Astrocyte (in vitro differentiated cells and primary cell): ENCODE measurements at regions not wholly inside any gene's neighbourhood (a gene's known extent, or its start where the extent isn't known, plus 50 kb on each side); places are given as distances from the start of the nearest gene placed in this dataset.

Source experiments
- DNase-seq: peaks from one replicate; pipeline ENCODE4 v3.0.0-alpha.2; 2010; ENCODE audit warnings: low read depth
- FAIRE-seq: peaks from 2 replicates; lab custom pipeline; 2011; peaks lifted over from hg19 to GRCh38; lab: Jason Lieb, UNC
- H2AFZ ChIP-seq: 2 replicates; pipeline ENCODE4 v1.6.0; 2012; ENCODE audit warnings: low read depth, low read length, inconsistent platforms
- H3K27ac ChIP-seq: 2 replicates; pipeline ENCODE4 v1.5.1; 2011; ENCODE audit warnings: low read depth, low read length, inconsistent platforms
- H3K27me3 ChIP-seq: 2 replicates; pipeline ENCODE4 v1.6.0; 2011; ENCODE audit warnings: low read length, inconsistent platforms; ENCODE audit not compliant: insufficient read depth
- H3K36me3 ChIP-seq: 2 replicates; pipeline ENCODE4 v1.5.1; 2011; ENCODE audit warnings: low read length, inconsistent platforms; ENCODE audit not compliant: insufficient read depth
- H3K4me1 ChIP-seq: 2 replicates; pipeline ENCODE4 v1.5.1; 2011; ENCODE audit warnings: low read length, inconsistent platforms; ENCODE audit not compliant: insufficient read depth
- H3K4me2 ChIP-seq: 2 replicates; pipeline ENCODE4 v1.6.0; 2012; ENCODE audit warnings: low read length, inconsistent platforms
- H3K4me3 ChIP-seq: 2 replicates; pipeline ENCODE4 v1.5.1; 2011; ENCODE audit warnings: low read depth, mild to moderate bottlenecking, low read length, inconsistent platforms; ENCODE audit not compliant: insufficient read depth
- H3K79me2 ChIP-seq: 2 replicates; pipeline ENCODE4 v1.6.0; 2012; ENCODE audit warnings: mild to moderate bottlenecking, low read length, inconsistent platforms; ENCODE audit not compliant: insufficient read depth
- H3K9ac ChIP-seq: 2 replicates; pipeline ENCODE4 v1.6.0; 2012; ENCODE audit warnings: mild to moderate bottlenecking, low read length, inconsistent platforms
- H3K9me3 ChIP-seq: 2 replicates; pipeline ENCODE4 v1.5.1; 2012; ENCODE audit warnings: low read depth, mild to moderate bottlenecking, low read length, inconsistent platforms; ENCODE audit not compliant: insufficient read depth
- H4K20me1 ChIP-seq: 2 replicates; pipeline ENCODE4 v1.6.0; 2012; ENCODE audit warnings: low read length, inconsistent platforms; ENCODE audit not compliant: insufficient read depth
- H3K27ac Mint-ChIP-seq: one replicate; pipeline ENCODE4 v1.8.0; 2021; ENCODE audit warnings: mild to moderate bottlenecking, mixed read lengths; ENCODE audit not compliant: unreplicated experiment
- H3K27me3 Mint-ChIP-seq: one replicate; pipeline ENCODE4 v1.8.0; 2021; ENCODE audit warnings: low read depth, mixed read lengths; ENCODE audit not compliant: unreplicated experiment
- H3K36me3 Mint-ChIP-seq: one replicate; pipeline ENCODE4 v1.8.0; 2021; ENCODE audit warnings: low read depth, mixed read lengths; ENCODE audit not compliant: unreplicated experiment
- H3K4me1 Mint-ChIP-seq: one replicate; pipeline ENCODE4 v1.8.0; 2021; ENCODE audit warnings: low read depth, mixed read lengths; ENCODE audit not compliant: unreplicated experiment
- H3K4me3 Mint-ChIP-seq: one replicate; pipeline ENCODE4 v1.8.0; 2021; ENCODE audit warnings: mild to moderate bottlenecking, moderate library complexity, mixed read lengths; ENCODE audit not compliant: unreplicated experiment
- H3K9me3 Mint-ChIP-seq: one replicate; pipeline ENCODE4 v1.8.0; 2021; ENCODE audit warnings: mild to moderate bottlenecking, mixed read lengths; ENCODE audit not compliant: unreplicated experiment
- CTCF ChIP-seq: IDR thresholded peaks from 2 replicates; pipeline ENCODE4 v1.5.1; 2011; ENCODE audit warnings: low read depth, mild to moderate bottlenecking, inconsistent platforms, low read length, moderate library complexity; ENCODE audit not compliant: insufficient read depth
- EZH2 ChIP-seq: IDR thresholded peaks from 2 replicates; pipeline ENCODE4 v1.6.1; 2012; ENCODE audit warnings: mild to moderate bottlenecking, low read length, inconsistent platforms; ENCODE audit not compliant: insufficient read depth

GRCh38 chr17:71993363-71993762 lies 127.5 kb upstream of the SOX9 start:
- TF ChIP-seq CTCF = no peak
- no peak for TF ChIP-seq EZH2
- Histone ChIP-seq H3K79me2 (no peaks in the 10 kb centered on the region), H3K4me1 (peaks cover 5% of the 10 kb centered on the region), H3K9me3 (no peaks in the 10 kb centered on the region), H3K4me3 (no peak overlapping the region), H3K4me2 (no peak overlapping the region), H3K27me3 (no peaks in the 10 kb centered on the region), H3K9ac (no peak overlapping the region), H2AFZ (no peak overlapping the region), H3K27ac (no peak overlapping the region), H4K20me1 (no peaks in the 10 kb centered on the region), H3K36me3 (no peaks in the 10 kb centered on the region)
- H3K4me1 Mint-ChIP-seq = no peaks in the 10 kb centered on the region
- H3K27ac Mint-ChIP-seq = no peak overlapping the region
- FAIRE-seq (no peak), DNase-seq (no peak)
- H3K9me3 Mint-ChIP-seq = no peaks in the 10 kb centered on the region
- peaks cover 2% of the 10 kb centered on the region for H3K27me3 Mint-ChIP-seq
- no peaks in the 10 kb centered on the region for H3K36me3 Mint-ChIP-seq
- no peak overlapping the region for H3K4me3 Mint-ChIP-seq

- Histone ChIP-seq H3K36me3 (no peaks in the 10 kb centered on the region), H3K4me2 (peak overlapping the region; percentile 54), H4K20me1 (no peaks in the 10 kb centered on the region), H3K4me1 (peaks cover 5% of the 10 kb centered on the region), H3K27me3 (no peaks in the 10 kb centered on the region), H2AFZ (no peak overlapping the region), H3K27ac (peak overlapping the region; percentile 37), H3K9ac (no peak overlapping the region), H3K4me3 (no peak overlapping the region), H3K9me3 (no peaks in the 10 kb centered on the region), H3K79me2 (no peaks in the 10 kb centered on the region)
- H3K4me3 Mint-ChIP-seq = no peak overlapping the region
- no peaks in the 10 kb centered on the region for H3K36me3 Mint-ChIP-seq
- peak; percentile 44 for DNase-seq
- H3K27me3 Mint-ChIP-seq = peaks cover 2% of the 10 kb centered on the region
- no peak for FAIRE-seq
- no peak overlapping the region for H3K27ac Mint-ChIP-seq
- no peaks in the 10 kb centered on the region for H3K9me3 Mint-ChIP-seq
- H3K4me1 Mint-ChIP-seq = no peaks in the 10 kb centered on the region
- TF ChIP-seq CTCF (no peak), EZH2 (no peak)
Measured at GRCh38 chr17:71995590-71995989, 125.2 kb upstream of the SOX9 start.

- Mint-ChIP-seq H3K4me1 (peaks cover 10% of the 10 kb centered on the region), H3K4me3 (no peak overlapping the region), H3K27ac (no peak overlapping the region), H3K27me3 (no peaks in the 10 kb centered on the region), H3K9me3 (no peaks in the 10 kb centered on the region), H3K36me3 (no peaks in the 10 kb centered on the region)
- H3K4me1 ChIP-seq = no peaks in the 10 kb centered on the region
- H3K79me2 ChIP-seq = no peaks in the 10 kb centered on the region
- no peak overlapping the region for H3K9ac ChIP-seq
- no peak for TF ChIP-seq EZH2
- no peak for TF ChIP-seq CTCF
- no peaks in the 10 kb centered on the region for H3K9me3 ChIP-seq
- no peak overlapping the region for H2AFZ ChIP-seq
- peak overlapping the region; percentile 7 for H3K4me2 ChIP-seq
- H3K4me3 ChIP-seq = no peak overlapping the region
- H4K20me1 ChIP-seq = no peaks in the 10 kb centered on the region
- peak; percentile 28 for DNase-seq
- FAIRE-seq = no peak
- no peak overlapping the region for H3K27ac ChIP-seq
- no peaks in the 10 kb centered on the region for H3K36me3 ChIP-seq
- H3K27me3 ChIP-seq = no peaks in the 10 kb centered on the region
Measured at GRCh38 chr17:72004011-72004427, 116.8 kb upstream of the SOX9 start.
